Stimulated activated CD4-positive, alpha-beta T cell treated with anti-CD3 and anti-CD28 coated beads, Interleukin-15, amount 100 ng/mL, for 1 hour (primary cell): ENCODE measurements at regions not wholly inside any gene's neighbourhood (a gene's known extent, or its start where the extent isn't known, plus 50 kb on each side); places are given as distances from the start of the nearest gene placed in this dataset.
"Not testable (repeated sequence)": the region's sequence is repeated elsewhere in the genome, so short reads cannot be mapped to it uniquely, and the experiment has no call there.

Source experiments
- DNase-seq, 2 donors: peaks; one replicate each; pipeline ENCODE4 v3.0.0-alpha.2; 2020; ENCODE audit warnings: low read depth in 1 of 2, low spot score in 1 of 2

GRCh38 chr1:204780630-204781029 is 90.0 kb upstream of the NFASC start:
- DNase-seq = no peak

- DNase-seq = no peak
Observed at GRCh38 chr1:204782118-204782700, 88.5 kb upstream of the NFASC start.

GRCh38 chr1:204785023-204785422 is 85.6 kb upstream of the NFASC start:
- not testable (repeated sequence) for DNase-seq

GRCh38 chr1:204788470-204788869 is 82.2 kb upstream of the NFASC start:
- no peak for DNase-seq

GRCh38 chr1:204791453-204792353 is 79.0 kb upstream of the NFASC start:
- DNase-seq = peak; percentile 58 to 73

GRCh38 chr1:204792354-204792692 is 78.3 kb upstream of the NFASC start:
- DNase-seq = no peak

- DNase-seq = no peak
Observed at GRCh38 chr1:204793259-204793914, 77.3 kb upstream of the NFASC start.

- not testable (repeated sequence) for DNase-seq
Observed at GRCh38 chr1:204796886-204797285, 73.8 kb upstream of the NFASC start.

GRCh38 chr1:204797401-204797800 is 73.3 kb upstream of the NFASC start:
- no peak for DNase-seq

- no peak for DNase-seq
Observed at GRCh38 chr1:204799630-204800029, 71.0 kb upstream of the NFASC start.

GRCh38 chr1:204801211-204801610 is 69.5 kb upstream of the NFASC start:
- no peak for DNase-seq

- no peak for DNase-seq
Observed at GRCh38 chr1:204802401-204803175, 68.1 kb upstream of the NFASC start.

- no peak for DNase-seq
Observed at GRCh38 chr1:204803607-204804006, 67.1 kb upstream of the NFASC start.

- peak; percentile 64 to 70 for DNase-seq
Observed at GRCh38 chr1:204806943-204807687, 63.5 kb upstream of the NFASC start.

- no peak for DNase-seq
Observed at GRCh38 chr1:204809488-204809887, 61.2 kb upstream of the NFASC start.

- DNase-seq = no peak
Observed at GRCh38 chr1:204812842-204813241, 57.8 kb upstream of the NFASC start.

GRCh38 chr1:204813522-204813921 is 57.1 kb upstream of the NFASC start:
- DNase-seq = no peak

- DNase-seq = no peak
Observed at GRCh38 chr1:204814166-204814884, 56.3 kb upstream of the NFASC start.

GRCh38 chr1:204817341-204817740 is 53.3 kb upstream of the NFASC start:
- DNase-seq = no peak

GRCh38 chr1:204818998-204819397 is 51.7 kb upstream of the NFASC start:
- DNase-seq = no peak
